HUES64 (cell line): ENCODE measurements at regions not wholly inside any gene's neighbourhood (a gene's known extent, or its start where the extent isn't known, plus 50 kb on each side); places are given as distances from the start of the nearest gene placed in this dataset.
A peak's percentile ranks its signal among the peaks of the same experiment; 100 is the strongest.
"Not testable (repeated sequence)": the region's sequence is repeated elsewhere in the genome, so short reads cannot be mapped to it uniquely, and the experiment has no call there.

ENCODE experiments used
- H3K27ac ChIP-seq: 2 replicates; pipeline ENCODE4 v1.7.0; 2013; ENCODE audit warnings: low read depth, low read length, inconsistent platforms
- H3K27me3 ChIP-seq: 2 replicates; pipeline ENCODE4 v1.6.1; 2013; ENCODE audit warnings: mild to moderate bottlenecking, low read length; ENCODE audit not compliant: insufficient read depth
- H3K36me3 ChIP-seq: 2 replicates; pipeline ENCODE4 v1.6.1; 2013; ENCODE audit warnings: mild to moderate bottlenecking, low read length; ENCODE audit not compliant: insufficient read depth
- H3K4me1 ChIP-seq: 2 replicates; pipeline ENCODE4 v1.6.1; 2013; ENCODE audit warnings: mild to moderate bottlenecking, low read length, moderate library complexity; ENCODE audit not compliant: insufficient read depth
- H3K4me3 ChIP-seq: 2 replicates; pipeline ENCODE4 v1.5.1; 2013; ENCODE audit warnings: mild to moderate bottlenecking, low read length, moderate library complexity
- H3K9ac ChIP-seq: 2 replicates; pipeline ENCODE4 v1.6.1; 2013; ENCODE audit warnings: mild to moderate bottlenecking, low read depth, low read length
- H3K9me3 ChIP-seq: 2 replicates; pipeline ENCODE4 v1.6.1; 2013; ENCODE audit warnings: low read depth, low read length; ENCODE audit not compliant: insufficient read depth
- WGBS: fragments of 150-250, 120-280 bp; methylation state at CpG from one replicate; pipeline ENCODE4 v1.1.7; 2013; ENCODE audit warnings: missing lambda C conversion rate; 5-methylcytosine and 5-hydroxymethylcytosine counted together

GRCh38 chr9:42568942-42569556 is 385.6 kb downstream of the SPATA31A6 start:
- not testable (repeated sequence) for H3K27ac ChIP-seq, H3K9ac ChIP-seq, H3K9me3 ChIP-seq, H3K36me3 ChIP-seq, H3K4me1 ChIP-seq, H3K27me3 ChIP-seq
- 57% methylated on average over 8 of the region's 34 CpGs for WGBS
- 0 out of 2 replicates have a peak overlapping the region, but pooled peaks have one; percentile 31 for H3K4me3 ChIP-seq

- WGBS: 77% methylated on average over 5 of the region's 8 CpGs
- not testable (repeated sequence) for H3K9me3 ChIP-seq, H3K36me3 ChIP-seq, H3K9ac ChIP-seq, H3K27ac ChIP-seq, H3K4me1 ChIP-seq, H3K4me3 ChIP-seq, H3K27me3 ChIP-seq
Observed at GRCh38 chr9:42577851-42578250, 394.4 kb downstream of the SPATA31A6 start.
